ENCODE measurements at regions not wholly inside any gene's neighbourhood (a gene's known extent, or its start where the extent isn't known, plus 50 kb on each side); places are given as distances from the start of the nearest gene placed in this dataset.

DNA sequence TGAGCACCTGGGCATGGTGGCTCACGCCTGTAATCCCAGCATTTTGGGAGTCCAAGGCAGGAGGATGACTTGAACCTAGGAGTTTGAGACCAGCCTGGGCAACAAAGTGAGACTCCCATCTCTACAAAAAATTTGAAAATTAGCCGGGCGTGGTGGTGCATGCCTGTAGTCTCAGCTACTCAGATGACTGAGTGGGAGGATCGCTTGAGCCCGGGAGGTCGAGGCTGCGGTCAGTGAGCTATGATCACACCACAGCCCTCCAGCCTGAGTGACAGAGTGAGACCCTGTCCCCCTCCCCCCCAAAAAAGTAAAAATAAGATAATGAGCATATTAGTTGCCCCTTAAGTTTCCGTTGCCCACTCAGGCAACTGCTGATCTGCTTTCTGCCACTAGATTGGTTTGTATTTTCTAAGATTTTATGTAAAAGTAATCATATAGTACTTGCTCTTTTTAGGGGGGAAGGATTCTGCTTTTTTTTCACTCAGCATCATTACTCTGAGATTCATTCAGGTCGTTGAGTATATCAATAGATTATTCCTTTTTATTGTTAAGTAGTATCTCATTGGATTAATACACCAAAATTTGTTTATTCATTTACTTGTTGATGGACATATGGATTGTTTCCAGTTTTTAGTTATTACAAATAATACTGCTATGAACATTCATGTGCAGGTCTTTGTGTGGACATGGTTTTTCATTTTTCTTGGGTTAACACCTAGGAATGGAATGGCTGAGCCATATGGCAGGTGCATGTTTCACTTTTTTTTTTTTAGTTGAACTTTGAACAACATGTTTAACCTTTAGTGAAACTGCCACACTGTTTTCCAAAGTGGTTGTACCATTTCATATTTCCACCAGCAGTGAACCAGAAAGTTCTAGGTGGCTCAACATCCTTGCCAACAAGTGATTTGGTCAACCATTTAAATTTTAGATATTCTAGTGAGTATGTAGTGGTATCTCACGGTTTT is 75.0 kb upstream of the SPRED2 start:
- TF ChIP-seq, protein P1, sequence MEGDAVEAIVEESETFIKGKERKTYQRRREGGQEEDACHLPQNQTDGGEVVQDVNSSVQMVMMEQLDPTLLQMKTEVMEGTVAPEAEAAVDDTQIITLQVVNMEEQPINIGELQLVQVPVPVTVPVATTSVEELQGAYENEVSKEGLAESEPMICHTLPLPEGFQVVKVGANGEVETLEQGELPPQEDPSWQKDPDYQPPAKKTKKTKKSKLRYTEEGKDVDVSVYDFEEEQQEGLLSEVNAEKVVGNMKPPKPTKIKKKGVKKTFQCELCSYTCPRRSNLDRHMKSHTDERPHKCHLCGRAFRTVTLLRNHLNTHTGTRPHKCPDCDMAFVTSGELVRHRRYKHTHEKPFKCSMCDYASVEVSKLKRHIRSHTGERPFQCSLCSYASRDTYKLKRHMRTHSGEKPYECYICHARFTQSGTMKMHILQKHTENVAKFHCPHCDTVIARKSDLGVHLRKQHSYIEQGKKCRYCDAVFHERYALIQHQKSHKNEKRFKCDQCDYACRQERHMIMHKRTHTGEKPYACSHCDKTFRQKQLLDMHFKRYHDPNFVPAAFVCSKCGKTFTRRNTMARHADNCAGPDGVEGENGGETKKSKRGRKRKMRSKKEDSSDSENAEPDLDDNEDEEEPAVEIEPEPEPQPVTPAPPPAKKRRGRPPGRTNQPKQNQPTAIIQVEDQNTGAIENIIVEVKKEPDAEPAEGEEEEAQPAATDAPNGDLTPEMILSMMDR (IDR thresholded peaks at IDR 0.05), result no peak
- TF ChIP-seq EZH2 (IDR thresholded peaks at IDR 0.05; ENCODE audit: borderline replicate concordance, insufficient read depth, low read depth, low read length, poor library complexity, severe bottlenecking), result no peak

Data from B cell (primary cell).